GM21390 (cell line): ENCODE measurements at regions not wholly inside any gene's neighbourhood (a gene's known extent, or its start where the extent isn't known, plus 50 kb on each side); places are given as distances from the start of the nearest gene placed in this dataset.

Experiments
- ATAC-seq: cut with Tn5 transposase; IDR thresholded peaks from one replicate; pipeline ENCODE4 v1.9.1; 2021; ENCODE audit not compliant: unreplicated experiment

DNA sequence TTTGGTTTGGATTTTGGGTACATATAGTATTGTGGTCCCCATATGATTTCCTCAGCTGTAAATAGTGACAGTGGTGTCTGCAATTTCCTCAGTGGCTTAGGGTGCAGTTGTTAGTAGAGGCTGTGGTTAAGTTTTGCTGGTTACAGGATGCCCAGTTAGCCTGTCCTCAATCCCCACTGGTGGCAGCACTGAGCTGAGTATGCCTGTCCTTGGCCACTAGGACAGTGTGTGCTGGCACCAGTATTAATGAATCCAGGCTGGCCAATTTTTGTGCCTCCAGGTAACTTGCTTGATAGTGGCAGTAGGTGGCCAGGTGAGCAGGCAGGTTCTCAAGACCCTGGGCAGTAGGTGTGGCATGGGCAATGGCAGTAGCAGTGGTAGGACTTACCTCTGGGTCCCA, 973.1 kb downstream of the TMEM182 start:
- ATAC-seq: no peak

DNA sequence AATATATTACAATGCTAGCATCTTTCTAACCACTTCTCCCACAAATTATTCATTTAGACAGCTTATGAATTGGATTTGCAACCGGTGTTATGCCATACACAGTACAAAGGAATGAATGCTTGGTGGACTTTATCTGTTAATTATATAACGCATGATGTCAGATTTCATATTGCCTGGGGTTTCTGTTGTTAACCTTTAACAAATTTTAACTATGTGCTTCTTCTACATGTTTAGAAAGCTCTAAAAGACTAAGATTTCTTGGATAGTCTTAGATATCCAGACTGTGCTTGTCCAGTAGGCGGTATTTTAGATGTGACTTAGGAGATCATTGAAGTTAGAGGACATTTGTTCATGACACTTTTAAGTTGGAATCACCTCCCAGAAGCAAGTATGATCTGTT, 976.3 kb downstream of the TMEM182 start:
- ATAC-seq: no peak

DNA sequence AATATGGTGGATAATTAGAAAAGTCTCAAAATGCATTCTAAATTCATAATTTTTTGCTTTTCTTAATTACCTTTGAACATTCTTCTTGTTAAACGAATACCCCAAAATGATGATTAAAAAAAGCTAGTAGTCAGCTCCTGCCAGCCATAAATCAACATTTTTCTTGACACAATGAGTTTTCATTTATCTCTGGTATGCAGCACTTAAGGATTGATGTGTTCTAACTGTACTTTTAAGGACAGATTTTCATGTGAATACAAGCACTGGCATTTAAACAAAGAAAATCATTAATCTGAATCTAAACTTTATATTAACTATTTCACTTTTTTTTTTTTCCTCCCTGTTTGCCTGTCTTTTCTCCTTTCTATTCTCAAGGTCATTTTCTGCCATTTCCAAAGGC, 976.8 kb downstream of the TMEM182 start:
- ATAC-seq: no peak

DNA sequence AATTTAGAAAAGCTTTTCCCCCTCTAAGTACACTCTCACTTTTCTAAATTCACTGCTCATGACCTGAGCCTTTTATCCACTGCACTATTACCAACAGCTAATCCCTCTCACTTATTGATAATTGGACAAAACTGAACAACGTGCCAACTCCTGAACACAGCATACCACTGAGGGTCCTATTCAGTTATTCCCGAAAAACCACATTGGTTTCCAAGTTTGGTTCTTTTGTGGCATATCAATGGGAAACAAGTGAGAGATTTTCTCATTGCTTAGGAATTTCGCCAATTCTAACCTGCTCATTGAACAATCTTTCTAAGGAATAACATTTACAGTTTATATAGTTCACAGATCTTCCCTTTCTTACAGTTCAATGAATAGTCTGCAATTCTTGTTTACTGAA, 977.4 kb downstream of the TMEM182 start:
- no peak for ATAC-seq

DNA sequence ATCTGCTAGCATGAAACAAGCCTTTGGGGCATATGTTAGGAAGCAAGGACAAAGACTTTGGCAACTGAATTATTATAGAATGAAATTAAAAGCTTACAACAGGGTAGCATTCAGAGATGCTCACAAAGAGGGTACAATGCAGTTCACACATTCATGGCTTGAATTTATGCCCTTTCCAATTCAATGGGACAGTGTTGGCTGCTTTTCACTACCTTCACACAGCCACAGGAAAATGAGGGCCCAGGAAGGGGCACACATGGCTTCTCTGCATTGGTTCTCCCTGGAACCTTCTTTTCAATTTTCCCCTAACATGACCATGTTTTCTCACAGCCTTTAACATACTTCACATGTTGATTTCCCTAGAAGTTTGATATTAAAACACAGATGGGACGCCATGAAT, 978.1 kb downstream of the TMEM182 start:
- no peak for ATAC-seq

DNA sequence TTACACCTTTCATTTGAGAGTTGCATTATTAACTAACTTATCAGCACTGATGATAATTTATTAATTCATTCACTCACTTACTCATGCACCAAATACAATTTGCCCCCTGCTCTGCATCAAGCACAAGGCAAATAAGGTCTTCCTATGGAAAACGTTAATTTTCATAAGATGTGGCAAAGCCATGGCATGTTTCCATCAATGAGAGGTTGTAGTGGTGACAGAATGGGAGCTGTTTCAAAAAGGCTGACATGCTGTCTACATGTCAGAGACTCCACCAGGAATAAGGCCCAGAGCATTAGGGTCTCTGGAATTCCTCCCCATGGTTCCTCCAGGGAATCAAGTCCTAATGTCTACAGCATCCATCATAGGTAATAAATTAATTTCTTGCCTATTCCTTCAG, 978.8 kb downstream of the TMEM182 start:
- ATAC-seq: no peak

DNA sequence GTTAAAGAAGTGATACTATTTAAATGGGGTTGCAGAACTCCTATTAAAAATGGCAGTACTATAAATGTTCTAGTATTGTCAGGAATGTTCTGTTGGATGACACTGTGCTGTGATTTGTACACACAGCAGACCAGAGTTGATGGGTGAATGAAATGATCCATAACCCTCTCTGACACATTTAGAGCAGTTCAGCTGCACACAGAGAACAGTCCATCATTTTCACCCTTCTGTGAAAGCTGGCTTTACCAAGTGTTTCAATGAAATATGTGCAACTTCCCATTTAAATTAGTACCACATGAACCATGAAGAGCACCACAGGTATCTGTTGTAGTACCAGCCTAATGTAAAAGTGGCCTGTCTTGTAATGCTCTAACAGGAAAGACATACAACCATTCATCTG, 981.4 kb downstream of the TMEM182 start:
- ATAC-seq: no peak

DNA sequence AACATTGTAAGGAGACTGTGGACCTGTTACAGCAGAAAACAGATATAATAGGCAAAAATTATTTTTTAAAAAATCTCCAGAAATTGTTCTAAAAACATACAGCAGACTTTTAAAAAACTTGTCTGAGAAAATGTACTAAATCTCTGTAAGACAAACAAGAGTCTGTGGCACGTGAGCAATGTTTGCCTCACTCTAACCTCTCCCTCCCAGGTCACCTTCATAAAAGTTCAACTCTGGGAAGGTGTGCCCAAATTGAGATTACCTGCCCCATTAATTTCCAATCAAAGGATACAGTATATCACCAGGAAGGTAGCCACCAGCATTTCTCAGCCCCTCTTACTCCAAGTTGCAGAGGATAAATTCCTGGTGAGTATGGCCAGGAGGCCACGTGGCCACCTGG, 992.7 kb downstream of the TMEM182 start:
- ATAC-seq: no peak

DNA sequence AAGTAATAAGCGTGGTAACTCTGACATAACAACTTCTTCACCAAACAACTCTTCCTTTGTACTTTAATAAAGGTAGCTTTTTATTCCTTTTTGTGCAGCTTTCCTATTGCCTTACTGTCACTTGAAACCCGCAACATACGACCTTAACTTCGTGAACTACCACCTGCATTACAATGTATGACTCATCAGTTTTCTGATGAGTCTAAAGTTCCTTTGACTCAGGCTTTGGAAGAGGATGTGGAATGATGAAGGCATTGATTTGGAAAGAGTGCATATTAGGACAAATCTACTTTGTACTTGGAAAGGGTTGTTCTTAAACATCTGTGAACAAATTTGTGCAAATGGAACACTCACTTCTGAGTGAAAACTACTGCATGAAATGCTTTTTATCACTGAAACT, 1012.1 kb downstream of the TMEM182 start:
- no peak for ATAC-seq

DNA sequence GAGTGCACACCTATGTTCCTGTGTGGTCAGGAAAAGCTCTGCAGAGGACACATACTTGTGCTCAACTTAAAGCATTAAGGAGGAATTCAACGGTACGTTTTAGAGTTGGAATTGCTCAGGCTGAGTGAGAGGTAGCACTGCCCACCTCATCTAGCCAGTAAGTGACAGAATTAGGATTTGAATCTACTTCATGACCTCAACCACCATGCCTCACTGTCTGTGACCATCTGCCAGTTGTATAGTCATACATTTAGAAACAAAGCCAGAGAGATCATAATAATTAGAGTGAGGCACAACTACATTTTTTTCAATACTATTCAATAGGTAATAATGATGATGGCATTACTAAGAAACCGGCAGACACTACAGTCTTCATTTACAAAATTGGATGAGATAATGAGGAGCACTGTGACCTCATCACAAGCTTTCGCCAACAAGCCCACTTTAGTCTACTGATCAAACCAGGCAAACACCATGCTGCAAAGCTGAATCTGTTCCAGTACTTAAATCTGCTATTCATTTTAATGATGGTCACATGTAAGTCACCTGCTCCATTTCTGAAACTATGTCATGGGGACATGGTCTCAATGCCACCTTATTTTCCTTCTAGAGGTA, 1018.4 kb downstream of the TMEM182 start:
- ATAC-seq: no peak

DNA sequence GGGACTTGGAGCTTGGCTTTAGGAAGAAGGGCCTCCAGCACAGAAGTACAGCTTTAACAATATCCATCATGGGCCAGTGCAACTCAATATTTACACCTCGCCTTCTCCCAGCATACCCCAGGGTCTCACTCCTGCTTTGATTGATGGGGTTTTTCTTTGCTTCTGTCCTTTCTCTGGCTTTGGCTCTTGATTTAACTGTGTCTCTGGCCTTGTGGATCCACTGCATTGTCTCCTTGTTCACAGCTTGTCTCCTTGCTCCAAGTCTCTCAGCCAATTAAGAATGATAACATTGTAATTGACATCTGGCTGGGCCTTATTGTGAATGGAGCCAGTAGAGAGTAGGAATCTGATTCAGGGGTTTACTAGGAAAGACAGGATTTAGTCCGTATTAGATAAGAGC, 1019.5 kb downstream of the TMEM182 start:
- ATAC-seq: no peak

DNA sequence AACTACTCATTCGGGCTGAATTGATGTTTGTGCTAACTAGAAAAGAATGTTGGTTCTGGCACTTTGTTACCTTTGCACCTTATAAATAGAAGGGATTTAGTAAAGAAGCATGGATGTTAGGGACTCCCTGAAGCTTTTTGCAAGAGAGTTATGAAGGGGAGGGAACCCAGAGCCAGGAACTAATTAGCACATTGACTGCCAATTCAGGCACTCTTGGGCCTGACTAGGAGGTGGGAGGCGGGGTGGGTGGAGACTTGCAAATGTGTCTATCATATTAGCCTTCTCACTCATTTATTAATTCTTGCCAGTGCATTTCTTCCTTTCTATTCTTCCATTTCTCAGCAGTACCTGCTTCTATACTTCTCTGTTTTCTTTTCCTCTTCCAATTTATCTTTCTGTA, 1022.4 kb downstream of the TMEM182 start:
- no peak for ATAC-seq

DNA sequence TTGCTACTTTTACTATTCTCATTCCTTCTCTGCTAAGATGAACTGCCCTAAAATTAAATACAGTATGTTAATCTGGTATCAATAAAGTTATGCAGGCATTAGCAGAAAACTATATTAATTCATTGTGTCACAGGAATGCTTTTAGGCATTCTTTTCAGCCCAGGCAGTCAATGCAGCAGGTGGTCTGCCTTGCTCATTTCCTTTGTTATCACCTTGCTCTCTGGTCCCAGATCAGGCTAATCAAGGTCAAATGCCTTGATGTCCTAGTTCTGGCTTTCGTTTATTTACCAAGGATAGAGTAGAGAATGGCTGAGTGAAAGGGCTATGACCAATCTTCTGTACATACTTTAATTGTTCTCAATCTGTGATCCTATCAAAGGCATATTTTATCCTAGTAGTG, 1023.6 kb downstream of the TMEM182 start:
- no peak for ATAC-seq

DNA sequence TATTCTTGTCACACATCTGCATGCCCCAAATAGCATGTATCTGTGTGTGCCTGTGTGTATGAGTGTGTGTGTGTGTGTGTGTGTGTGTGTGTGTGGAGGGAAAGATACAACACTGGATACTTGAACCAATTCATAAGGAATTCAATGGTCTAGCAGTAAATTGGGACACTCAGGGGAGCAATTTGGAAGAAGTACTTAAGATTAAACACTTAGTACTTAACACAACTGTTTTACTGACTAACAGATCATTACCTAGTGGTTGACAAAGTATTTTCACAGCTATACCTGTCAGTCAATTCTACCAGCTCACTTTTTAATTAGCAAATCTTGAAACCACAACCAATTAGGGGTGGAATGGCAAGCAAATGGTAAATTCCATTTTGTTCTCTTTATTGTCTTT, 1024.1 kb downstream of the TMEM182 start:
- ATAC-seq: no peak

DNA sequence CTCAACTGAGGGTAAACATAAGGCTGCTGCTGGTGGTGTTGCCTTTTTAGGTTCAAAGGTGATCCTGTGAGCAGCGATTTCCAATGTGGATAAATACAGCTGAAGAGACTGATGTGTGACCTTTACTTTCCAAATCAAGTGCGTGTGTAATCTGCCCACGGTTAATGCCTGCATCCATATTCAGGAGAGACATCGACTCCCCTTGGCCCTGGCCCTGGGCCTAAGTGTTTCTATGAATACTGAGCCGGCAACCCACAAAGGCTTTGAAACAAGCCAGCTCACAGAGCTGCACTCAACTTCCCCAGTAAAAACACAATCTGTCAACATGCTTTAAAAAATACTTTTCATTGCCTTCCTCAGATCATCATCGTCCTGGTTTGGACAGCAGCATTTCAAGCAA, 1026.6 kb downstream of the TMEM182 start:
- ATAC-seq: no peak

DNA sequence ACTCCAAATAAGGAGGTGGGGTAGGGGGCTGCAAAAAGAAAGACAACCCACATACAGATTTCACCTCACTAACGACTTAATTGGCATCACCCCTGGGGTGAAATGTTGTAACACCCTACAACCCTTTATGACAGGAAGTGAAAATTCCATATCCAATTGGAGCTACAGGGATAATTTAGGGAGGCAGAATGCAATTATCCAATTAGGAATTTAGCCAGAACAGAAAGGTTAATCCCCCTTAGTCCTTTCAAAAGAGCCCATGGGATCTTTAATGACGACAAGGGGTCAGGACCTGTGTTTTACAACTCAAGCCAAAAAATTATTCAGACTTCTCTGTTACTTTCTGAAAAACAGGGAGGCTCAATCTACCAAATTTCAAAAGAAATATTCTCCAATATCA, 1027.1 kb downstream of the TMEM182 start:
- ATAC-seq: no peak

DNA sequence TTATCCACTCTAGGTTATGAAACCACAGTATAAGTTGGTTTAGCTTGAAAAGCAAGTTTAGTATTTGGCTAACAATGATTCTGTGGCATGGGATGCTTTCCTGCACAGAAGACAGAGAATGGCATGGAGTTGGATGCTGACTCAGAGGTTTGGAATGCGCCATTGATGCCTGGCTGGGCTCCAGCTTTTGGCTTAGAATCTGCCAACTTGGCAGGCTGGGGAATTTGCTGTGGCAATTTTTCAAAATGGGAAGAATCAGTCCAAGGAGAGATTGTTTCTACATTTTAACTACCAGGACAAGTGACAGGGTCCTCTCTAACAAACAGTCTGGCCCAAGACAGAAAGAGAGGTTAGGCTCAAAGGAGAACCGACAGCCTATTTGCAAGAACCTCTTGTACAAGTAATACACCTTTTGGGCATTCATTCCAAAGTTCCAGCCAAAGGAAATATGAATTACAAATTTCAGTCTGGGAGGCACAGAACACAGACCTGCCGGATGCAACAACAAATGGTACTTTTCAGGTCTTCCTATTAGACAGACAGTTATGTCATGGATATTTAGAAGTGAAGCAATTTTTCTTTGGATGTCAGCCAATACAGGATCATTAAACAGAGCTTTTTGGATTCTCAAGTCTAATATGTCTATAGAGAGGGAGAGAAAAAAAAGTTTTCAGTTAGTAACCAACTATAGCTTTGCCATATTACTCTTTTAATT, 1027.7 kb downstream of the TMEM182 start:
- ATAC-seq: no peak

DNA sequence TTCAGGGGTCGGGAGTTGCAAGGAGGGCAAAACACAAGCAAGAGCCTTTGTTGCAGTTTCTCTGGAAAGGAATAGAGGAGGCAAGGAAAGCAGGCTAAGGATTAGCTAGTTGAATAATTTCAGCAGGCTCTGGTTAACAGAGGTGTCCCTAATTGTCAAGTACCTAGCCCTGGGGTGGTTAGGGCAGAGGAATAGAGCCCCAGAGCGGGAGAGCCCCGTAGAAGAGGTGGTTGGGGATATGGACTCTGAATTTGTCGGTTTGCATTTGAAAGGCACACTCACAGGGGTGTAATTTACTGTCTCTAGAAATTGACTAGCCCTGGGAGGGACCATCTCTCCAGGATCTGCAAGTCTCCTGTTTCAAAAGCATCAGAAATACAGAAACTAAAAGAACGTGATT, 1030.2 kb downstream of the TMEM182 start:
- no peak for ATAC-seq

DNA sequence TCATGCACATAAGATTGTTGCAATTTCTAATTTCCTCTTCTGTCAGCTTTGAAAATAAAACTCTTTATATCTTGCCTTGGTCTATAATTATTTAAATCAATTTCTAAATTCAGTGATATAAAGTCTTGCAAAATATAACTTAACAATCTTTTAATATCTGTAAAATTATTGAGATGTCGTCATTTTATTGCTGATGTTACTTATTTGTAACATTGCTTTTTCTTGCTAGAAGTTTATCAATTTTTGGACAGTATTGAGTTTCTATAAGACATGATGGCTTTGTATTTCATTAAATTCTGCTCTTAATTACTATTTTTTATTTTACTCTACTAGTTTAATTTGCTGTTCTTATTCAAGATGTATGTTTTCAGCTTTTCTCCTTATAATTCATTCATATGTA, 1036.5 kb downstream of the TMEM182 start:
- ATAC-seq: no peak

DNA sequence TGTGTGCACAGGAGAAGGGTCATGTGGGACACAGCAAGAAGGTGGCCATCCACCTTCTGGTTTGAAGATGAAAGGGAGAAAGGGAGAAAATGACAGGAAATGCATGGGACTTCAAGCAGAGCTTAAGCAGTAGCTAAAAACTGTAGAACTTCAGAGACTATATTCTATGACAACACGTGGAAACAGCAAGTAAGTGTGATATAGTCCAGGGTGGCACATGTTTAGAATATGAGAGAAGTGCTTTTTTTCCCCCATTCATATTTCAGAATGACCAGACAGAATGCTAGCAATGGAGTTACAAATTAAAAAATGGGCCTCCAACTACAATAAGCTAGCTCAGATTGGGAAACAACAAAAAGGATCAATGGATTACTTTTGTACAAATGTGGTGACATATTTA, 1042.2 kb downstream of the TMEM182 start:
- no peak for ATAC-seq

DNA sequence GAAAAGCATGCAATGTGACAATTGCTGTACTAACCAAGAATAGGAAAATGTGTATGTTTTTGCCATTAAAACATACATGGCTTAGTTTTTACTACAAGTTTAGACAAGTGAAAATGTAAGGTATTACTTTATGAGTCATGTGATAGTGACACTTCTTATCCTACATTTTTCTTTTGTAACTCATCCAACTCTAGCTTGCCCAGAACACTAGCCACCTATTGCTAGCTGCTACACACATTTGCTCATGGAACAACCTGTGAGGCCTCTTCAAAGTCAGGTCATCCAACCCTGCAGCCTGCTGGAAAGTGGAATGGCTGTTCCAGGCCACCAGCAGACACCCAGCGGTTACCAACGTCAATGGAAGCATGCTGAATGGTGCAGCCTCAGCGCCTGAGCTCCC, 1043.9 kb downstream of the TMEM182 start:
- no peak for ATAC-seq

DNA sequence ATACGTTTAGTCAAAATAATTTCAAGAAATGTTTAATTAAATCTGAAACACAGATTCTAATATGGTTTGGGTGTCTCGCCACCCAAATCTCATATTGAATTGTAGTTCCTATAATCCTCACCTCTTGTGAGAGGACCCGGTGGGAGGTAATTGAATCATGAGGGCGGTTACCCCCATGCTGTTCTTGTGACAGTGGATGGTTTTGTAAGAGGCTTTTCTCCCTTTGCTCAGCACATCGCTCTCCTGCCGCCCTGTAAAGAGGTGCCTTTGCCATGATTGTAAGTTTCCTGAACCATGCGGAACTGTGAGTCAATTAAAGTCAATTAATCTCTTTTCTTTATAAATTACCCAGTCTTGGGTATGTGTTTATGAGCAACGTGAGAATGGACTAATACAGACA, 1045.1 kb upstream of the POU3F3 start:
- ATAC-seq: no peak

DNA sequence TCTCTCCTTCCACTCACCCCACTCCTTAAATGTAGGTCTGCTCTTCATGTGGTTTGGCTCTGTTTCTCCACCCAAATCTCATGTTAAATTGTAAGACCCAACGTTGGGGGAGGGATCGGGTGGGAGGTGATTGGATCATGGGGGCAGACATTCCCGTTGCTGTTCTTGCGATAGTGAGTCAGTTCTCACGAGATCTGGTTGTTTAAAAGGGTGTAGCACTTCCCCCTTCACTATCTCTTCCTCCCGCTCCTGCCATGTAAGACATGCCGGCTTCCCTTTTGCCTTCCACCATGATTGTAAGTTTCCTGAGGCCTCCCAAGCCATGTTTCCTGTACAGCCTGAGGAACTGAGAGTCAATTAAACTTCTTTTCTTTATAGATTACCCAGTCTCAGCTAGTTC, 1044.5 kb upstream of the POU3F3 start:
- no peak for ATAC-seq
